Stimulated activated CD4-positive, alpha-beta T cell treated with anti-CD3 and anti-CD28 coated beads, Interleukin-15, amount 100 ng/mL, for 24 hours (primary cell): ENCODE measurements at regions not wholly inside any gene's neighbourhood (a gene's known extent, or its start where the extent isn't known, plus 50 kb on each side); places are given as distances from the start of the nearest gene placed in this dataset.

Source experiments
- DNase-seq: peaks from one replicate; pipeline ENCODE4 v3.0.0-alpha.2; 2020

GRCh38 chr2:234691968-234692955, 195.4 kb upstream of the ARL4C start:
- no peak for DNase-seq

GRCh38 chr2:234691214-234691575, 194.3 kb upstream of the ARL4C start:
- DNase-seq: no peak

GRCh38 chr2:234690569-234691213, 193.8 kb upstream of the ARL4C start:
- no peak for DNase-seq

- DNase-seq: no peak
Observed at GRCh38 chr2:234689911-234690379, 193.1 kb upstream of the ARL4C start.

DNA sequence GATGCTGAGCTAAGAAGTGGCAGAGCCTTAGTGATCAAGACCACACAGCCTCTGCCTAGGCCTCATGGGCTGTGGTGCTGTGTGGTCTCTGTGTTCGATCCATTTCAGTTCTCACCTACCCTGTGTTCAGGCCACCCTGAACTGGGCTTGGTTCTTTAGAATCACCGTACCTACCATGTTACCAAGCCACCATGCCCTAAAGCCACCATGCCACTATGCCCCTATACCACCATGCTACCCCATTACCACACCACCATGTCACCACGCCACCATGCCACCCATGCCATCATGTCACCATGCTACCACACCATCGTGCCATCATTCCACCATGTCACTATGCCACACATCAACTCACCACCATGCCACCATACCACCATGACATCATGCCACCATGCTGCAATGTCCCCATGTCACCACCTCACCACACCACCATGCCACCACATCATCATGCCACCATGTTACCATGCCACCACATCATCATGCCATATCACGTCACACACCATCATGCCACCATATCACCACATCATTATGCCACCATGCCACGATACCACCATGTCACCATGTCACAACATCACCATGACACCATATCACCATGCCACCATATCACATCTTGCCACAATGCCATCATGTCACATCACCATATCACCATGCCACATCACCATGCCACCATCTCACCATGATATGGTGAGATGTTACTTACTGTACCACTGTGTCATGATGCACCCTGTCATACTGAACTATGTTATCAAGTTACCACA, 191.0 kb upstream of the ARL4C start:
- DNase-seq: no peak

DNA sequence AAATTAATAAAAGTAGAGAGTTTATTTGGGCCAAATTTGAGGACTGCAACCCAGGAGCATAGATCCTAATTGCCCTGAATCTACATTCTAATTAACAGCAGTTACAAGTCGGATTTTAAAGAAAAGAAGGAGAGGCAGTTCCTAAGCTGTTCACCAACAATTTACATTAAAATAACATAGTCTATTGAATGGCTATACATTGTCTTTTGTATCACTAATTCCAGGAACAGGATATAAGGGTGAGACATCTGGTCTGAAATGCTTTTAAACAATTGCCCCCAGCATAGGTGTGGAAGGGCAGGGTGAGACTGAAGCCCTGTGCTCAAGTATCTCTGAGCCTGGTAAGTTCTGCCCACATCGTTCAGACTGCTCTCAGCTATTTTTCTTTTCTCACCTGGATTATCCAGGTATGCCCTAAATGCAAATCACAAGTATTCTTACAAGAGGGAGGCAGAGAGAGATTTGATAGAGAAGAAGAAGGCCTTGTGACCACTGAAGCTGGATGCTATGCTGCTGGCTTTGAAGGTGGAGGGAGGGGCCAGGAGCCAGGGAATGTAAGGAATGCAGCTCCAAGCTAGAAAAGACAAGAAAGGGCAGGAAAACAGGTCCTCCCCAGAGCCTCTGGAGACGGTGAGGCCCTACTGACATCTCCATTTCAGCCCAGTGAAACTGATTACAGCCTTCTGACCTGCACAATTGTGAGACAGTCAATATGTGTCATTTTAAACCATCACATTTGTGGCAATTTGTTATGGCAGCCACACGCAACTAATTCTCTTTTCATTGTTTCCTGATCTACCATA, 189.4 kb upstream of the ARL4C start:
- DNase-seq: no peak

DNA sequence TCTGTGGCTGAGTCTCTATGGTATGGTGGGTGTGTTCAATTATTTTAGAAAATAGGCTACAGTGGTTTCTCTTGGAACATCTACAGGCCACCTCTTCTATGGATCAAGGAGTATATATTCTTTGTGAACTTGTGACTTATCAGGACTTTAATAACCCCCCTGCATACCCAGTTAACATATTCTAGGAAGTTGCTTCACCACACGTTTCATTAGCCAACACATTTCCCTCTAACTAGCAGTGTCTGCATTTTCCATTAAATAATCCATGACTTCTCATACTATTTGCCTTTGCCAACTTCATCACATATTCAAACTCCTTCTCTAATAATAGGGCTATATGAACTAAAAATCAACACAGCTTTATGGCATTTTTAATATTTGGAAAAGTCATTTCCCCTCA, 187.6 kb upstream of the ARL4C start:
- DNase-seq: no peak

- no peak for DNase-seq
Observed at GRCh38 chr2:234683950-234684349, 187.1 kb upstream of the ARL4C start.

- no peak for DNase-seq
Observed at GRCh38 chr2:234682492-234683228, 185.8 kb upstream of the ARL4C start.

- DNase-seq: no peak
Observed at GRCh38 chr2:234680688-234681619, 184.1 kb upstream of the ARL4C start.

DNA sequence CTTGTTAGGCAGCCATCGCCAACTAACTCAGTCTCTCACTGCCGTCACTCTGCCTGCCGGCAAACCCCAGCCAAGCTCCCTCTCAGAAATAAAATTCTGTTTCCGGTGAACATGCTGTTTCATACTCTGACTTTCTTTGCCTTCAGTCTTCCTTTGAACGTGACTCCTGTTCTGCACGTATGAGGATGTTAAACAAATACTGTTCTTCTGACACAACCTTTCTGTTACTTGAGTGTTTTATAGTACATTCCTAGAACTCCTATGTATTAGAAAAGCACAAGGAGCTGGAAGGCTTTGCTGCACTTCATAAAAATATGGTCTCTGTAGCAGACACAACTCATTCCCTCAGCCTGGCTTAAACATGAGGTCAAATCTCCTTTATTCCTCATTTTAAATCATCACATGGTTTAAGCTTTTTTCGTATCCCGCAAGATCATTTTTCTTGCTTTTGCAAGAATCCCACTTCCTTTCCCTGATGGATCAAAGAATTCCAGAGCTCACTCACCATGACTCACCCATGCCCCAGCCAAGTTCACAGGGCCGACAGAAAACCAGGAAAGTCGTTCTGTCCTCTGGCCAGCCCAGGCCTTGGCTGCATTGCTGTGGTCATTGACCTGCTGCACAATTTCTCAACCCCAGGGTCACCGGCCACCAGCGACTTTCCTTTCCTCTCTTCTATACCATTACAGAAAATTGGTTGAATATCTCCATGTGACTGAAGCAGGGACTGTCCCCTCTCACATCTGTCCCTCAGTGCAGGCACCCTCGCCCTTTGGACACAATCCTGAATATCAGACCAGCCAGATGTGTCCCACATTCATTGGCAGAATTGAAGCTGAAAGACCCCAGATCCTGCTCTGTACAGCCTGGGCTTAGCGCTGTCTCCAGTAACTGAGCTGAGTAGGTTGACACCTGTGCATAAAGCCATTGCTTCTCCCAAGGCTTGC, 183.1 kb upstream of the ARL4C start:
- no peak for DNase-seq

DNA sequence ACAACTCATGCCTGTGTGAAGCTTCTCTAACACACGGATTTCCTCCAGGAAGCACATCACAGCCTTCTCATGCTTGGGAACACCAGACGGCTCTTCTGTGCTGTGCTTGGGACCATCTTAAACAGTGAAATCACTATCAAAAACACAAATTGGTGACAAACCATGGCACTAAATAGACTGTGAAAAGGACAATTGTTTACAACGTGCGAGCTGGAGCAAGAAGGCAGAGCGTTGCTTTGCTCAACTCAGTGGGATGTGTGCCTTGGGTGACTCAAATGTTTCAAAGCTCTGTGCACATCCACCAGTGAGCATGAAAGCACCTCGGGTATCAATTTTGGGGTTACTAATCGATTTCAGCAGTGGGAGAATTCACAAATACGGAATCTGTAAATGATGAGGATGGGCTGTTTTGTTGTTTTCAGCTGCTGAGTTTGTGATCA, 182.4 kb upstream of the ARL4C start:
- DNase-seq: no peak

DNA sequence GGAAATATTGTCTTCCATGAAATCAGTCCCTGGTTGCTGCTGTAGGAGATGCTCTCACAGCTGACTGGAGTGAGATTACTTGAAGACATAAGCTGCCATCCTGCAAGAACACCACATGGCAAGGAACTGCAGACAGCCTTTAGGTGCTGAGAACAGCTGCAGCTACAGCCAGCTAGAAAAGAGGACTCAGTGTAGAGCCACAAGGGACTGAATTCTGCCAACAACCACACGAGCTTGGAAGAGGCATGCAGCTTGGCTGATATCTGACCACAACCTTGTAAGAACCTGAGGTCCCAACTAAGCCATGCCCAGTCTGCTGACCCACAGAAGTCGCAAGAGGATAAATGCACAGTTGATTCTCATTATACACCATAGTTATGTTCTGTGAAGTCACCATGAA, 181.8 kb upstream of the ARL4C start:
- no peak for DNase-seq

- DNase-seq: no peak
Observed at GRCh38 chr2:234677758-234678538, 181.1 kb upstream of the ARL4C start.

DNA sequence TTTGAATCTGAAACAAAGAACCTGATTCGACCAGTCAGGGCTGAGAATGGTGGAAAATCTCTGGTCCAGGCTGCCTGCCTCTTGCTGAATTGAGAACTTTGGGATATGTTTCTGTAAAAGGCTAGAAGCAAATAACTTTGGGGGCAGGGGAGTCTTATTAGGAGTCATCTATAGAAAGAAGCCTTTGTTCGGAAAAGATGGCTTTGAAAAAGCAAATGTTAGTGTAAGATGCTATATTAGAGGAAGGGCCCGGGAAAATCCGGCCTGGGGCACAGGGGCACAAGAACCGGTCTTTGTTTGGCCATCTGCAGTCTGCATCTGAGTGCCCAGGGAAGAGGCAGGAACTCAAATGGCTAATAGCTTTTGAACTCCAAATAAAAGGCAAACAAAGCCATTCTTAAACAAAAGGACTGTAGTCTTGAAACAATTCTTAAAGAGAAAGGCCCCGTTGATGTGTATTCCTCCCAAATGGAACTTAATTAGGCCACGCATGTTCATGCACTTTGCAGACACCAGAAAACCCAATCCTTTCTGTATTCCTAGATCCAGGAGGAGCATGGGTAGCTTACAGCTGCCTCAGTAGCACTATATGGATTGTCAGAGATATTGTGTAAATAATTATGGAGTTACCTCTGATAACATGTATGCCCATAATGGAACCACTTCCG, 180.0 kb upstream of the ARL4C start:
- DNase-seq: no peak

DNA sequence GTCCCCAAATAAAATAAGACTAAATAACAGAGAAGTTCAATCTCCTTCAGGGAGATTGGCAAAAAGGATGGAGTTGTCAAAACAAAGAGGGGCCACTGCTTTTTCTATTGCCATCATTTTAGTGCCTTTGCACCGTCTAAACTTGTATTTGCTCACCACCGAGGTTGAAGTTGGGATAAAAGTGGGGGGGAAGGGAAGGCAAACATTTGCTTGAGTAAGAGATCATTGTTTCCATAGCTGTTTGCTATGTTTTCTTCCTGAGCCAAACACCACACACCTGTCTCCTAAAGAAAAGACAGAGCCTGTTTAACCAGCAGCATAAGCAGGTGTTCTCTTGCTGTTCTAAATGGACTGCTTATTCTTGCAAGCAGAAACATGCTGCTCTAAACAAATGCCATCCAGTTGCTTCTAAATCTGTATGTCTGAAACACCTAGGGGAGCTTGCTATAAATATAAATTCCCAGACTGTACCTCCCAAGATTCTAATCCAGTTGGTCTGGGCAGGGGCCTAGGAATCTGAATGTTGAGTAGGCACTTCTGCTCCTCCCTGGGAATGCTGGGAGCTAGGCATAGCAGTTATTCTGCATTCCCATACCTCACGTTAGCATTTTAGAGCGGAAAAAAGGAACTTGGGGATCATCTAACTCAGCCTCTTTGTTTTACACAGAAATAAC, 179.4 kb upstream of the ARL4C start:
- no peak for DNase-seq

DNA sequence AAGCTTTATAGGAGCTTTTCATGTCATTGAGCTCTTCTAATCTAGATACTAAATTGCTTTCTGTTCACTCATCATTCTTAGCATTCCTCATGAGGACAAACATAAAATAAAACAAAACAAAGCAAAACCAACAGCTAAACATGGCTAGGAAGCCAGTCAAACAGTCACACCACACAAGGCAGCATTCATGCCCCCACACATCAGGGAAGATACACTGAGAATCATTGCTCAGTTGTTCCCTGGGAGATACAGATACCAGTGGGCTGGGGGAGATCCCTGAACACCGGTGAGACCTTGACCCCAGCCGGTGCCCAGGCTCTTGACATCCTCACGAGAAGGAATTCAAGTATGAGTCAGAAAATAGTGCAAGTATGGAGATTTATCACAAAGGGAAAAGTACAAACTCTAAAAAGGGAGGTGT, 177.9 kb upstream of the ARL4C start:
- DNase-seq: no peak
